Stimulated activated naive CD8-positive, alpha-beta T cell treated with anti-CD3 and anti-CD28 coated beads, Interleukin-15, Interleukin-2, amounts not matched to agents 100 ng/mL and 50 ng/mL, for 24 hours (primary cell): ENCODE measurements at regions not wholly inside any gene's neighbourhood (a gene's known extent, or its start where the extent isn't known, plus 50 kb on each side); places are given as distances from the start of the nearest gene placed in this dataset.

ENCODE experiments used
- H3K27ac Mint-ChIP-seq: one replicate; pipeline ENCODE4 v1.8.0; 2021; ENCODE audit warnings: mild to moderate bottlenecking, mixed read lengths
- H3K27me3 Mint-ChIP-seq: one replicate; pipeline ENCODE4 v1.8.0; 2021; ENCODE audit warnings: mixed read lengths
- H3K36me3 Mint-ChIP-seq: one replicate; pipeline ENCODE4 v1.8.0; 2021; ENCODE audit warnings: low read depth, mixed read lengths
- H3K4me1 Mint-ChIP-seq: one replicate; pipeline ENCODE4 v1.8.0; 2021; ENCODE audit warnings: low read depth, mixed read lengths
- H3K4me3 Mint-ChIP-seq: one replicate; pipeline ENCODE4 v1.8.0; 2021; ENCODE audit warnings: mild to moderate bottlenecking, mixed read lengths
- H3K9me3 Mint-ChIP-seq: one replicate; pipeline ENCODE4 v1.8.0; 2021; ENCODE audit warnings: mixed read lengths

GRCh38 chr2:62447411-62447810 is 58.6 kb downstream of the TMEM17 start:
- Mint-ChIP-seq H3K4me3 (no peak overlapping the region), H3K9me3 (no peaks in the 10 kb centered on the region), H3K27ac (no peak overlapping the region), H3K4me1 (no peaks in the 10 kb centered on the region), H3K36me3 (no peaks in the 10 kb centered on the region), H3K27me3 (no peaks in the 10 kb centered on the region)

DNA sequence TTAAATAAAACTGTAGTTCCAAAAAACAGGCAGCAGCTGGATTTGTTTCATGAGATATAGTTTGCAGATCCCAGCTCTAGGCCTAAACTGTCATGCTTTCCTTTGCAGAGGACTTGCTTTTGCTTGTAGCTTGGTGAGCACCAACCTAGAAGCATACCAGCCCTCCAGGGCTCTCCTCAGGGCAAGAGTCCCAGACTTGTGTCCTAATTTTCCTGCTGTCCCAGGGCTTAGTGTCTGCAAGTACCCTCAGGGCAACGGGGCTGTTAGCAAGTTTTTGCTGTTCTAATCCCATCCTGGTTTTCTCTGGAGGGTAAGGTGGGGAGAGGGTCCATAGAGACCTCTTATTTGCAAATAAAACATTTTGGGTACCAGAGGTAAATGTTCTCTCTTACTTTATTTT is 59.5 kb downstream of the TMEM17 start:
- H3K27me3 Mint-ChIP-seq: no peaks in the 10 kb centered on the region

DNA sequence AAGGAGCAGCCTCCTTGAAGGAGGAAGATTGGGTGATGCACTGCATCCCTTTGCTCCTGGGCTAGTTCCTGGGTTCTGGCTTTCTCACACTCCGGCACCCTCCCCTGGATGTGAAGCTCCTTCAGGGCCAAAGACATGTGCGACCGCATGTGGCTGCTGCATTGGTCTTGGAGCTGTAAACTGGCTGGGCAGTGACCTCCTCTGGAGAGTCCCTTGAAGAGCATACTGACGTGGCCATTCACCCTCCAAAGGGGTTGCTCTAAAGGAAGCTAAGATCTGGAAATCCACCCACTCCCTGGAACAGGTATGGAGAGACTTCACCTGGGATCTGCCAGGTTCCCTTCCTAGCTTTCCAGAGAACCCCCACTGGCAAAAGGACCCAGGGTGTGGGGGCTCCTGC is 62.1 kb downstream of the TMEM17 start:
- Mint-ChIP-seq H3K27ac (no peak overlapping the region), H3K4me1 (no peaks in the 10 kb centered on the region), H3K36me3 (no peaks in the 10 kb centered on the region), H3K9me3 (no peaks in the 10 kb centered on the region), H3K27me3 (no peaks in the 10 kb centered on the region), H3K4me3 (no peak overlapping the region)

More for the DNA sequence above, 59.5 kb downstream of the TMEM17 start:
- no peak overlapping the region for H3K4me3 Mint-ChIP-seq
- H3K4me1 Mint-ChIP-seq: no peaks in the 10 kb centered on the region
- no peaks in the 10 kb centered on the region for H3K9me3 Mint-ChIP-seq
- H3K36me3 Mint-ChIP-seq: no peaks in the 10 kb centered on the region
- H3K27ac Mint-ChIP-seq: no peak overlapping the region

- Mint-ChIP-seq H3K4me3 (no peak overlapping the region), H3K9me3 (no peaks in the 10 kb centered on the region), H3K27me3 (no peaks in the 10 kb centered on the region), H3K4me1 (no peaks in the 10 kb centered on the region), H3K27ac (no peak overlapping the region), H3K36me3 (no peaks in the 10 kb centered on the region)
These were observed 62.5 kb downstream of the TMEM17 start for GRCh38 chr2:62443471-62443870.

DNA sequence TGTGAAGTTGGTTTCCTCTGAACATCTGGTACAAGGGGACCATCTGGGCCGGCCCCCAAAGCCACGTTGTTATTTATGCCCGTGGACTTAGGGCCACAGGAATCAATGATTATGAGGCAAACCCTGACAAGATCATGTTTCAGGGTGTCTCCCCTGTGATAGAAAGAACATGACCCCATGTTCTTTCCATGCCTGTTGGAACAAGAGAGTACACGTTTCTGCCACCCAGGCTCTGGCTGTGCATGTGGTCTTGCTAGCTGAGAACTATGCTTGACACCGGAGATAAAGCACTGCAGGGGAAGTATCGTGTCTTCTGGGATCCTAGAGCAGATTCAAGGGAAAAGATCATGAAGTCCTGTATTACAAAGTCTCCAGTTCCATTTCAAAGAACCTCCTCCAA is 64.2 kb downstream of the TMEM17 start:
- Mint-ChIP-seq H3K9me3 (no peaks in the 10 kb centered on the region), H3K4me1 (no peaks in the 10 kb centered on the region), H3K36me3 (no peaks in the 10 kb centered on the region), H3K27ac (no peak overlapping the region), H3K4me3 (no peak overlapping the region), H3K27me3 (no peaks in the 10 kb centered on the region)

DNA sequence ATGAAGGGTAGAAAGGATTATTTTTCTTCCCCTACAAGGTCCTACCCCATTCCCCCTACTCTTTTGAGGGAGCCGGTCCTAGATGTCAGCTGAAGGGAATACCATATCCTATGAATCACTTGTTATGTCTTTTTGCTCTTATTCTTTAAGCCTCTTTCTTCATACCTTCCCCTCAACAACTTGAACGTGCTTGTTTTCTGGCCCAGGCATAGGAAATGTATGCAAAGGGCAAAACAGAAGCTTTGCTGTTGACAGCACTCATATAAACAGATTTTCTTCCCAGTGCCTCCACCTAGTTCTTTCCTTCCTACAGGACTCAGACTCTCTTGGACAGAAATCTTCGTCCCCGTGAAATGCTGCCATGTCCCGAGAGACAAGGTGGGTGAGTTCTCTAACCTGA is 64.6 kb downstream of the TMEM17 start:
- no peak overlapping the region for H3K4me3 Mint-ChIP-seq
- no peaks in the 10 kb centered on the region for H3K27me3 Mint-ChIP-seq
- no peaks in the 10 kb centered on the region for H3K4me1 Mint-ChIP-seq
- H3K9me3 Mint-ChIP-seq: no peaks in the 10 kb centered on the region
- H3K27ac Mint-ChIP-seq: no peak overlapping the region
- no peaks in the 10 kb centered on the region for H3K36me3 Mint-ChIP-seq

- H3K36me3 Mint-ChIP-seq: no peaks in the 10 kb centered on the region
- no peak overlapping the region for H3K4me3 Mint-ChIP-seq
- no peak overlapping the region for H3K27ac Mint-ChIP-seq
- H3K27me3 Mint-ChIP-seq: no peaks in the 10 kb centered on the region
- H3K9me3 Mint-ChIP-seq: no peaks in the 10 kb centered on the region
- H3K4me1 Mint-ChIP-seq: no peaks in the 10 kb centered on the region
These were observed 65.6 kb downstream of the TMEM17 start for GRCh38 chr2:62440281-62440946.

DNA sequence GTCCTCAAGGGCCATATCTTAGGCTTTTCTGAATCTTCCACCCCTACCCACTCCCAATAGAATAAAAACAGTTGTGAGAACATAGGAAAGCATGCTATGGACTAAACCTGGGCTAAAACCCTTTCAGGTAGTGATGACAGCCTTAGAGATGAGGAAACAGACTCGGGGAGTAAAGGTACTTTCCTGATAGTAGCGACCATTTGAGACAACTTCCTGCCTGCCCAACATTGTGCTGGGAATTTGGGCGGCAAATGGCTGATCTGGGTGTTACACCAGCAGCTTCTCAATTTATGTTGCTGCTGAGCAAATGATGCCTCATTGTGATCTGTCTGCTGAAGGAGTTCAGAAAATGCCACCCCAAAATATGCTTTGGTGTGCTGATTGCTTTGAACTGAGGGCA is 66.6 kb downstream of the TMEM17 start:
- Mint-ChIP-seq H3K4me3 (no peak overlapping the region), H3K4me1 (no peaks in the 10 kb centered on the region), H3K9me3 (no peaks in the 10 kb centered on the region), H3K27me3 (no peaks in the 10 kb centered on the region), H3K27ac (no peak overlapping the region), H3K36me3 (no peaks in the 10 kb centered on the region)

DNA sequence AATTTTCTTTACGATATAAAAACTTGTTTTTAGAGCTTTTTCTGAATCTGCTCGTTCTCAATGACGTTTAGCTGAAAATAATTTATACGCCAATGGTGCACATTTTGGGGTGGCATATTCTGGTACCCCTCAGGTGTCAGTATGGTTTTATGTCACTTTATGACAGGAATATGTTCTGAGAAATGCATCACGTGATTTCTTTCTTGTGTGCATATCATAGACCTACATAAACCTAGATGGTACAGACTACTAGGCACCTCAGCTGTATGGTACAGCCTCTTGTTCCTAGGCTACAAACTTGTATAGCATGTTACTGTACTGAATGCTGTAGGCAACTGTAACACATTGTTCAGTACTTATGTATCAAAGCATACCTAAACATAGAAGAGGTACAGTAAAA is 68.2 kb downstream of the TMEM17 start:
- Mint-ChIP-seq H3K27me3 (no peaks in the 10 kb centered on the region), H3K9me3 (no peaks in the 10 kb centered on the region)

GRCh38 chr2:62435720-62436119 is 70.3 kb downstream of the TMEM17 start:
- no peaks in the 10 kb centered on the region for H3K36me3 Mint-ChIP-seq
- H3K9me3 Mint-ChIP-seq: no peaks in the 10 kb centered on the region
- no peak overlapping the region for H3K4me3 Mint-ChIP-seq
- H3K27me3 Mint-ChIP-seq: no peaks in the 10 kb centered on the region
- H3K4me1 Mint-ChIP-seq: no peaks in the 10 kb centered on the region
- H3K27ac Mint-ChIP-seq: no peak overlapping the region

More for the DNA sequence above, 68.2 kb downstream of the TMEM17 start:
- H3K4me3 Mint-ChIP-seq: no peak overlapping the region
- H3K4me1 Mint-ChIP-seq: no peaks in the 10 kb centered on the region
- no peak overlapping the region for H3K27ac Mint-ChIP-seq
- no peaks in the 10 kb centered on the region for H3K36me3 Mint-ChIP-seq

DNA sequence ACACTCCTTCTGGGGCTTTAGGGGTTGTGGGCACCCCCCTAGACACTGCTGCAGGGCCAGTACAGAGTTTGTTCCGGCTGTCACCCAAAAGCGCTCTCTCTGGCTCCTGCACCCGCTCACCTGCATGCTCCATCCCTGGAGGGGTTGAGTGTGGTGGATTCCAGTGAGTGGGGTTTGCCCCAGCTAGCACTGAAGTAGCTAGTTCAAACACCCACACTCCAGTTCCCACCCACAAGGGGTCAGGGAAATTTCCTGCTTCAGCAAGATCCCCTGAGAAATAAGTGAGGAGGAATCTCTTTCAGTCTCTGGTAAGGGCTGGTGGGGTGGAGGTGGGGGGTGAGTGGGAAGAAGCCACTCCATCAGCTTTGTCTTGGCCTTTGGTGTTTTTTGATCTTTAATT is 73.6 kb downstream of the TMEM17 start:
- no peaks in the 10 kb centered on the region for H3K27me3 Mint-ChIP-seq
- H3K9me3 Mint-ChIP-seq: no peaks in the 10 kb centered on the region
- H3K36me3 Mint-ChIP-seq: no peaks in the 10 kb centered on the region
- H3K27ac Mint-ChIP-seq: no peak overlapping the region
- H3K4me1 Mint-ChIP-seq: no peaks in the 10 kb centered on the region
- H3K4me3 Mint-ChIP-seq: no peak overlapping the region

DNA sequence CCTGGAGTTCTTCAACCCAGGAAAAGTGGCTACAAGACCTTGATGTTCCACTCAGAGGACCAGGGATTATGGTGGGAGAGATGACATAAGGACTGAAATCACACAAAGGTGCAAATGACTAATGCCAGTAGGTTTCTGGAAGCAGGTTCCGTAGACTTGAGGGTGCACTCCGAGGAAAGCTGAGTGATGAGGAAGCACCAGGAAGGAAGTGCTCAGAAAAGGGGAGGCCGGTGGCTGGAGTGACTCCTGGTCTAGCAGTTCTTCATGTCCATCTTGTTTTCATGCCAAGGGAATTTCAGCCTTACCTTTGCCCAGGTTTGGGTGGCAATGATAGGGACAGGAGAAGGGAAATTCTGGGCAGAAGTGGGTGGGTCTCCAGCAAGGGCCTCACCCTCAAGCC is 74.5 kb downstream of the TMEM17 start:
- Mint-ChIP-seq H3K4me3 (no peak overlapping the region), H3K9me3 (no peaks in the 10 kb centered on the region), H3K36me3 (no peaks in the 10 kb centered on the region), H3K4me1 (no peaks in the 10 kb centered on the region), H3K27me3 (no peaks in the 10 kb centered on the region), H3K27ac (no peak overlapping the region)

DNA sequence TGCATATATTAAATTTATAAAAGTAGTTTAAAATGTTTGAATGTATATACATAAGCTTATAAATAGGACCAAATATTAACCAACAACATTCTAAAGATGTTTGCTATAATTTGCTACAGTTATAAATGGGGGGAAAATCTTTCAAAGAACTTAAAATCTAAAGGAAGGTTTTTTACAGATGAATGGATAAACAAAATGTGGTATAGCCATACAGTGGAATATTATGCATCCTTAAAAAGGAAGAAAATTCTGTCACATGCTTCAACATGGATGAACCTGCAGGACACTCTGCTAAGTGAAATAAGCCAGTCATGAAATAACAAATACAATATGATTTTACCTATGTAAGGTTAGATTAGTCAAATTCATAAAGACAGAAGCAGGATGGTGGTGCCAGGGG is 75.8 kb downstream of the TMEM17 start:
- Mint-ChIP-seq H3K4me1 (no peaks in the 10 kb centered on the region), H3K4me3 (no peak overlapping the region), H3K9me3 (no peaks in the 10 kb centered on the region), H3K36me3 (no peaks in the 10 kb centered on the region), H3K27me3 (no peaks in the 10 kb centered on the region), H3K27ac (no peak overlapping the region)

DNA sequence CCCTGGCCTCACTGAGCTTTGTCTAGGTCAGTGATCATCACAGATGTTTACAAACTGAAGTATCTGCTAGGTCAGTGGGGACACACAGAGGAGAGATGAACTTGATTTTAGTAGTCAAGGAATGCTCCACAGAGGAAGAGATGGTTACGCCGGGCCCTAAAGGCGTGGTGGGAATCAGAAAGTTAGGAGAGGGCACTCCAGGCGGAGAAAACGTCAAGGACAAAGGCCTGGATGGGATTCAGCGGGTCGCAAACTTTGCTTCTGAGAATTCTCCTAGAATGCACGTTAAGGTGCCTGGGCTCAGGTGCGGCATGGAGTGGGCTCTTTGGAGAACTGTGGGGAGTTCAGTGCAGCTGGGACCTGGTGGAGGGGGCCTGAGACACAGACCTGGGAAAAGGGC is 78.8 kb downstream of the TMEM17 start:
- Mint-ChIP-seq H3K27ac (no peak overlapping the region), H3K4me3 (no peak overlapping the region), H3K4me1 (no peaks in the 10 kb centered on the region), H3K36me3 (no peaks in the 10 kb centered on the region), H3K27me3 (no peaks in the 10 kb centered on the region), H3K9me3 (no peaks in the 10 kb centered on the region)

GRCh38 chr2:62426154-62426912 is 79.7 kb downstream of the TMEM17 start:
- Mint-ChIP-seq H3K9me3 (no peaks in the 10 kb centered on the region), H3K36me3 (no peaks in the 10 kb centered on the region), H3K4me3 (no peak overlapping the region), H3K4me1 (no peaks in the 10 kb centered on the region), H3K27me3 (no peaks in the 10 kb centered on the region), H3K27ac (no peak overlapping the region)

- Mint-ChIP-seq H3K4me1 (no peaks in the 10 kb centered on the region), H3K4me3 (no peak overlapping the region), H3K36me3 (no peaks in the 10 kb centered on the region), H3K9me3 (no peaks in the 10 kb centered on the region), H3K27me3 (no peaks in the 10 kb centered on the region), H3K27ac (no peak overlapping the region)
These were observed 80.3 kb downstream of the TMEM17 start for GRCh38 chr2:62425684-62426083.
